Stimulated activated memory B cell treated with anti-CD40 and anti-IgM and Interleukin-4, amounts not matched to agents 10 μg/mL and 1 μg/mL and 100 μg/mL, for 72 hours (primary cell): ENCODE measurements at regions not wholly inside any gene's neighbourhood (a gene's known extent, or its start where the extent isn't known, plus 50 kb on each side); places are given as distances from the start of the nearest gene placed in this dataset.
A peak's percentile ranks its signal among the peaks of the same experiment; 100 is the strongest.

Experiments used
- ATAC-seq: fragments of 150-1000 bp; cut with Tn5 transposase; 2 replicates; pipeline ENCODE4 v1.10.0; 2021
- H3K27ac Mint-ChIP-seq: one replicate; pipeline ENCODE4 v1.8.0; 2022; ENCODE audit warnings: mild to moderate bottlenecking, mixed read lengths
- H3K27me3 Mint-ChIP-seq: one replicate; pipeline ENCODE4 v1.8.0; 2022; ENCODE audit warnings: mixed read lengths
- H3K36me3 Mint-ChIP-seq: one replicate; pipeline ENCODE4 v1.8.0; 2022; ENCODE audit warnings: mixed read lengths
- H3K4me1 Mint-ChIP-seq: one replicate; pipeline ENCODE4 v1.8.0; 2022; ENCODE audit warnings: mixed read lengths
- H3K4me3 Mint-ChIP-seq: one replicate; pipeline ENCODE4 v1.8.0; 2022; ENCODE audit warnings: mild to moderate bottlenecking, moderate library complexity, mixed read lengths
- H3K9me3 Mint-ChIP-seq: one replicate; pipeline ENCODE4 v1.8.0; 2022; ENCODE audit warnings: mixed read lengths

DNA sequence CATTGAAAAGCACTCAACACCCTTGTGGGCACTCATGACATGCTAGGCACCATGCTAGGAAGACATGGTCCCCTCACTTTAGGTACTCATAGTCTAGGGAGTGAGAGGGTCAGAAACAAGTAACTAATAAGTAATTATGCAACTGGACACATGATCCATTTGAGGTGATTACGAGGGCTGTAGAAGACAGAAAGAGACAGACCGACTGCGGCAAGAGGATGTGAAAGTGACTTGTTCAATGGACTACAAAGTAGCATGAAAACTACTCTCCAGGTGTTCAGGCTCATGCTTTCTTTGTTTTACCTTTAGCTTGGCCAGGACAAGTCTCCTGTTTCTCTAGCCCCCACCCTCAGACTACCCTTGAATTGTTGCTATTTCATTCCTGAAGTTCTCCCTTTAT, 310.8 kb upstream of the SORL1-AS1 start:
- peak; percentile 74 for ATAC-seq
- Mint-ChIP-seq H3K27ac (no peak overlapping the region), H3K36me3 (no peaks in the 10 kb centered on the region), H3K27me3 (peaks cover 6% of the 10 kb centered on the region), H3K4me1 (peaks cover 34% of the 10 kb centered on the region), H3K9me3 (no peaks in the 10 kb centered on the region), H3K4me3 (no peak overlapping the region)

- Mint-ChIP-seq H3K27me3 (peaks cover 6% of the 10 kb centered on the region), H3K9me3 (no peaks in the 10 kb centered on the region), H3K36me3 (no peaks in the 10 kb centered on the region), H3K4me3 (no peak overlapping the region), H3K27ac (no peak overlapping the region), H3K4me1 (peaks cover 28% of the 10 kb centered on the region)
- no peak for ATAC-seq
These were observed 310.1 kb upstream of the SORL1-AS1 start for GRCh38 chr11:121762820-121763219.

GRCh38 chr11:121761186-121761585, 308.4 kb upstream of the SORL1-AS1 start:
- no peak overlapping the region for H3K4me3 Mint-ChIP-seq
- H3K9me3 Mint-ChIP-seq, result no peaks in the 10 kb centered on the region
- H3K36me3 Mint-ChIP-seq, result no peaks in the 10 kb centered on the region
- H3K27me3 Mint-ChIP-seq, result peaks cover 6% of the 10 kb centered on the region
- peaks cover 22% of the 10 kb centered on the region for H3K4me1 Mint-ChIP-seq
- no peak for ATAC-seq
- H3K27ac Mint-ChIP-seq, result no peak overlapping the region

GRCh38 chr11:121757480-121758125, 304.8 kb upstream of the SORL1-AS1 start:
- Mint-ChIP-seq H3K4me3 (no peak overlapping the region), H3K4me1 (no peaks in the 10 kb centered on the region), H3K27ac (no peak overlapping the region), H3K36me3 (no peaks in the 10 kb centered on the region), H3K9me3 (no peaks in the 10 kb centered on the region), H3K27me3 (no peaks in the 10 kb centered on the region)
- ATAC-seq, result no peak

DNA sequence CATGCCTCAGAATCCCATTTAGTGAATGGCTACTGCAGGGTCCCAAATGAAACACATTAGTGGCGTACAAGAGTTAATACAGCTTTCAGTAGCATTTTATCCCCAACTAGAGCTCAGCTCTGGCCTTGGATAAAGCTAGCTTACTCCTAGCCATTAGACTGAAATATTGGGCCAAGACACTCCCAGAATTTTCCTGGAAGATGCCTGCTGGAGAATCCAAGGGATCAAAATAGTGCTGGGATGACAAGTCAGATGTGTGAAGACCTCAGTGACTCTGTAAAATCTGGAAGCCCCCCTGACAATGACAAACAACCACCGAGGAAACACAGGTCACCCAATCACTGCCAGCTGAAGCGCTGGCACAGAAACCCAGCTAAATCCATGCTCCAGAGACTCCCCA, 303.1 kb upstream of the SORL1-AS1 start:
- Mint-ChIP-seq H3K9me3 (no peaks in the 10 kb centered on the region), H3K4me1 (no peaks in the 10 kb centered on the region), H3K27ac (no peak overlapping the region), H3K36me3 (no peaks in the 10 kb centered on the region), H3K27me3 (no peaks in the 10 kb centered on the region), H3K4me3 (no peak overlapping the region)
- ATAC-seq, result no peak

DNA sequence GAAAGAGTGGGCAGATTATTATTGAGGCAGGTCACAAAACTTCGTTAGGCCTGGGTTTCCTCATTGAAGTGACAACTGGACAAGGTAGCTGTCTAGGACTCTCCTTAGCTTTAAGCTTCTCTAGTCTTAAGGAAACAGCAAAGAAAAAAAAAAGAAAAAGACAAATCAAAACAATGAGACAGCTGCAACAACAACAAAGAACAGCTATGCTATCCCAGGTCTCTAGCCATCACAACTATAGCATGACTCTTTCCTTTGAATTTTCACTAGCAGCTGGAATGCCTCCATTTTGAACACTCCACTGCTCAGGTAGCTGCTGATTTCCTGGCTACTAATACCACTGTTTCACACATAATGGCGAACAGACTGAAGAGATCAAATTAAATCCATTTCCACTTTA, 302.4 kb upstream of the SORL1-AS1 start:
- H3K4me1 Mint-ChIP-seq, result no peaks in the 10 kb centered on the region
- H3K27me3 Mint-ChIP-seq, result no peaks in the 10 kb centered on the region
- H3K27ac Mint-ChIP-seq, result no peak overlapping the region
- no peaks in the 10 kb centered on the region for H3K9me3 Mint-ChIP-seq
- no peak for ATAC-seq
- H3K4me3 Mint-ChIP-seq, result no peak overlapping the region
- no peaks in the 10 kb centered on the region for H3K36me3 Mint-ChIP-seq

- no peak for ATAC-seq
- H3K27me3 Mint-ChIP-seq, result no peaks in the 10 kb centered on the region
- H3K4me1 Mint-ChIP-seq, result no peaks in the 10 kb centered on the region
- H3K36me3 Mint-ChIP-seq, result no peaks in the 10 kb centered on the region
- no peak overlapping the region for H3K27ac Mint-ChIP-seq
- H3K9me3 Mint-ChIP-seq, result no peaks in the 10 kb centered on the region
- H3K4me3 Mint-ChIP-seq, result no peak overlapping the region
These were observed 301.8 kb upstream of the SORL1-AS1 start for GRCh38 chr11:121754598-121754997.

DNA sequence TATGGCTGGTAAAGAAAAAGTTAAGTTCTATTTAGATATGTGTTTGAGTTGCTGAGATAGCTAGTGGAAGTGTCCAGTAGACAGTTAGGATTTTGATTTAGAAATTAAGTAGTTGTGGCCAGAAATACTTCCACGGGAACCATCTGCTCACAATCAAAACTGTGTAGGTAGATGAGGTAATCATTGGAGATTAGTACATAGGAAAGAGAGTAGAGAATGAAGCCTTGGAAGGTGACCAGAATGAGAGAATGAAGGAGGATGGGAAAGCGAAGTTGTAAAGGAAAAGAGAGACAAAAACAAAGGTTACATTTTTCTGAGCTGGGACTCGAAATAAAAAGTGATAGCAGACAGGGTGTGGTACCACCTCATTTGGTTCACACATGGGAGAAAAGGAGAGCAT, 296.9 kb upstream of the SORL1-AS1 start:
- Mint-ChIP-seq H3K36me3 (no peaks in the 10 kb centered on the region), H3K27me3 (no peaks in the 10 kb centered on the region), H3K27ac (no peak overlapping the region), H3K9me3 (no peaks in the 10 kb centered on the region), H3K4me3 (no peak overlapping the region), H3K4me1 (no peaks in the 10 kb centered on the region)
- ATAC-seq, result no peak

DNA sequence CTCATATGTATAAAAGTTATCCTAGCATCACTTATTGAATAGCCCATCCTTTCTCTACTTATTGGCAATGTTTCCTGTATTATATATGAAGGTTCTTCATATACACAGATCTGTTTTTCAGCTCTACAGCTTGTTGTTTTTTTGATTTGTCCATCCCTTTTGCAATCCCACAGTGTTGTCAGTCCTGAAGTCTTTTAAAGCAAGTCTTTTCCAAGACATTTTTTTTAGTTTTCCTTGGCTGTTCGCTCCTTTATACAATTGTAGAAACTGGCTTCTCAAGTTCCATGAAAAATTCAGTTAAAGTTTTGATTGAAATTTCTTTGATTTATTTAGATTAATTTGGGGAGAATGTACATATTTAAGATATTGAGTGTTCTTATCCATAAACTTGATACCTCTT, 295.3 kb upstream of the SORL1-AS1 start:
- Mint-ChIP-seq H3K4me1 (no peaks in the 10 kb centered on the region), H3K4me3 (no peak overlapping the region), H3K27ac (no peak overlapping the region), H3K9me3 (no peaks in the 10 kb centered on the region), H3K36me3 (no peaks in the 10 kb centered on the region), H3K27me3 (no peaks in the 10 kb centered on the region)
- ATAC-seq, result no peak

- no peaks in the 10 kb centered on the region for H3K36me3 Mint-ChIP-seq
- no peaks in the 10 kb centered on the region for H3K4me1 Mint-ChIP-seq
- H3K27ac Mint-ChIP-seq, result no peak overlapping the region
- H3K9me3 Mint-ChIP-seq, result no peaks in the 10 kb centered on the region
- H3K27me3 Mint-ChIP-seq, result peaks cover 17% of the 10 kb centered on the region
- ATAC-seq, result no peak
- no peak overlapping the region for H3K4me3 Mint-ChIP-seq
These were observed 290.5 kb upstream of the SORL1-AS1 start for GRCh38 chr11:121743285-121743684.

DNA sequence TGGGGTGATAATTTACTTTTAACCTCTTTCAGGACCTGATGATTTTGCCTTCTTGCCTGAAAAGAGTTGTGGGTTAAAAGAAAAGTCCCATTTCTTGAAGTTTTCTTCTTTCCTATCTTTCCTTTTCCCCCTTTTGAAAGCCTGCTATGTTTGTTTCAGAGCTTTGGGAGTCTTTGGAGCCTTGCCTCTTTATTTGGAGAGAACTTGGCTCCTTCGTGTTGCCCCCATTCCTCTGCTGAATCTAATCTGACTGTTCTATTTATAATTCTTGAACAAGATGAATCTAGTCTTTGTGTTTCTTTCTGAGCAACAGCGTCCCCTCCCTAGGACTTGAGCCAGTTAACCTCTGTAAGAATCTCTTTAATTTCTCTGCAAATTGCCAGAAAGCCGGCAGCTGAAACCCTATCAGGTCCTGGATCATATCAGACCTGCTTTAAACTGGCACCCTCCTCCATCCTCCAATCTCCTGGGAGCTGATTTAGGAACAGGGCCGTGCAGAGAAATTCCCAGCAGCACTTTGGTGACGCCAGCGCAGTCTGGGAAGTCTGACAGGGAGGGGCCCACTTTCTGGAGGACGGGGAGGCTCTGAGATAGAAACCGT, 289.1 kb upstream of the SORL1-AS1 start:
- Mint-ChIP-seq H3K4me1 (no peaks in the 10 kb centered on the region), H3K9me3 (no peaks in the 10 kb centered on the region), H3K4me3 (no peak overlapping the region), H3K27me3 (peaks cover 24% of the 10 kb centered on the region), H3K27ac (no peak overlapping the region), H3K36me3 (no peaks in the 10 kb centered on the region)
- ATAC-seq, result no peak

- H3K4me3 Mint-ChIP-seq, result no peak overlapping the region
- no peak for ATAC-seq
These were observed 288.6 kb upstream of the SORL1-AS1 start for GRCh38 chr11:121741351-121741760.

DNA sequence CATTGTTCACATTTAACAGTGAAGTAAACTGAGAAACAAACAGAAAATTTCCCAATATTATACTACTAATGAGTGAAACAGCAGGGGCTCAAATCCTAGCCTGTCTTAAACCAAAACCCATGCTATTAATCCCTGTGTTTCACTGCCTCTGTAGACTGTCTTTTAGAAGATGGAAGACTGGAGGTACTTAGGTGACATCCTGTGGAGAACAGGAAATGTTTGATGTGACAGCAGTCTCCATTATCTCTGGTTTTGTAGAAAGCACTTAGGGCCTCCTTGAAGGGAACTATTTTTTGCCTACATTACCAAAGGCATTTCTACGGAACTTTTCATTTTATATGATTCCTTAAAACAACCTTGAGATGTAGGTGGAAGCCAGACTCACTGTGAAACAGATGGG, 288.1 kb upstream of the SORL1-AS1 start:
- Mint-ChIP-seq H3K9me3 (no peaks in the 10 kb centered on the region), H3K36me3 (no peaks in the 10 kb centered on the region), H3K27me3 (peaks cover 24% of the 10 kb centered on the region), H3K27ac (no peak overlapping the region), H3K4me1 (no peaks in the 10 kb centered on the region), H3K4me3 (no peak overlapping the region)
- no peak for ATAC-seq

More at GRCh38 chr11:121741351-121741760, 288.6 kb upstream of the SORL1-AS1 start:
- no peak overlapping the region for H3K27ac Mint-ChIP-seq
- no peaks in the 10 kb centered on the region for H3K9me3 Mint-ChIP-seq
- H3K27me3 Mint-ChIP-seq, result peaks cover 24% of the 10 kb centered on the region
- H3K4me1 Mint-ChIP-seq, result no peaks in the 10 kb centered on the region
- H3K36me3 Mint-ChIP-seq, result no peaks in the 10 kb centered on the region

DNA sequence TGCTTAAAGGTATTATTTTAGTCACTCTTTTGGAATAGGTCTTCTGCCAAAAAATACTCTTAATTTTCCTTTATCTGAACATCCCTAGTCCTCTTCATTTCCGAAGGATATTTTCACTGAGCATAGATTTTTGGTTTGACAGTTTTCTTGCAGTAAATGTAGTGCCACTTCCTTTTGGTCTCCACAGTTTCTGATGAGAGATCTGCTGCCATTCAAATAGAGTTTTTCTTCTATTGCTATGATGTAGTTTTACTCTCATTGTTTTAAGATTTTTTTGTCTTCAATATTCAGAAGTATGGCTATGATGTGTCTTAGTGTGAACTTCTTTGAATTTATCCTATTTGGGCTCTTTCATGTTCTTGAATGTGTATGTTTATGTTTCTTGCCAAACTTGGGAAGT, 281.1 kb upstream of the SORL1-AS1 start:
- no peaks in the 10 kb centered on the region for H3K36me3 Mint-ChIP-seq
- H3K4me3 Mint-ChIP-seq, result no peak overlapping the region
- ATAC-seq, result no peak
- no peaks in the 10 kb centered on the region for H3K4me1 Mint-ChIP-seq
- H3K9me3 Mint-ChIP-seq, result peaks cover 21% of the 10 kb centered on the region
- peaks cover 22% of the 10 kb centered on the region for H3K27me3 Mint-ChIP-seq
- H3K27ac Mint-ChIP-seq, result no peak overlapping the region

- Mint-ChIP-seq H3K4me3 (no peak overlapping the region), H3K27ac (no peak overlapping the region), H3K36me3 (no peaks in the 10 kb centered on the region)
These were observed 275.2 kb upstream of the SORL1-AS1 start for GRCh38 chr11:121727942-121728341.

DNA sequence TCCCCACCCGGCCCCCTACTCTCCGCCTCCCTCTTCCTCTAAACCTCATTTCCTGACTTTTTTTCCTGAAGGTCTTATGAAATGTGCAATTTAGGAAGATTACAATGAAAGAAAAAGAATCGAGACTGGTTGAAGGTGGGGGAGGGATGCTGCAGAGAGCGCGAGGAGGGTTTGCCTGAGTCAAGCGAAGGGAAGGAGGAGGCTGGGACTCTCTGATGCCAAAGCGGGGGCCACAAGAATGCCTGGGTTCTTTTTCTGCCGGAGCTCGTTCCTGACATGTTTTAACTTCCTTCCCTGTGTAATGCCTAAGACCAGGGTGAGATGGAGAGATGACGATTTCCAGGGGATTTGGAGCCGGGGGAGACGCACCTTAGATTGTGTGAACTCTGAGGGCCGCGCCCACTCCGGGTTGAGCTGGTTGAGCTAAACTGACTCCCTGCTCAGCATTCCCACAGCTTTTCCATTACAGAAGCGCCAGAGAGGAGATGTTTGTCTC, 270.5 kb upstream of the SORL1-AS1 start:
- Mint-ChIP-seq H3K36me3 (no peaks in the 10 kb centered on the region), H3K4me3 (no peak overlapping the region), H3K9me3 (peaks cover 7% of the 10 kb centered on the region), H3K27me3 (peaks cover 40% of the 10 kb centered on the region), H3K27ac (no peak overlapping the region), H3K4me1 (no peaks in the 10 kb centered on the region)
- ATAC-seq, result no peak

More at GRCh38 chr11:121727942-121728341, 275.2 kb upstream of the SORL1-AS1 start:
- no peak for ATAC-seq
- Mint-ChIP-seq H3K4me1 (no peaks in the 10 kb centered on the region), H3K27me3 (peaks cover 24% of the 10 kb centered on the region), H3K9me3 (peaks cover 8% of the 10 kb centered on the region)
